ENCODE measurements at regions not wholly inside any gene's neighbourhood (a gene's known extent, or its start where the extent isn't known, plus 50 kb on each side); places are given as distances from the start of the nearest gene placed in this dataset.

DNA sequence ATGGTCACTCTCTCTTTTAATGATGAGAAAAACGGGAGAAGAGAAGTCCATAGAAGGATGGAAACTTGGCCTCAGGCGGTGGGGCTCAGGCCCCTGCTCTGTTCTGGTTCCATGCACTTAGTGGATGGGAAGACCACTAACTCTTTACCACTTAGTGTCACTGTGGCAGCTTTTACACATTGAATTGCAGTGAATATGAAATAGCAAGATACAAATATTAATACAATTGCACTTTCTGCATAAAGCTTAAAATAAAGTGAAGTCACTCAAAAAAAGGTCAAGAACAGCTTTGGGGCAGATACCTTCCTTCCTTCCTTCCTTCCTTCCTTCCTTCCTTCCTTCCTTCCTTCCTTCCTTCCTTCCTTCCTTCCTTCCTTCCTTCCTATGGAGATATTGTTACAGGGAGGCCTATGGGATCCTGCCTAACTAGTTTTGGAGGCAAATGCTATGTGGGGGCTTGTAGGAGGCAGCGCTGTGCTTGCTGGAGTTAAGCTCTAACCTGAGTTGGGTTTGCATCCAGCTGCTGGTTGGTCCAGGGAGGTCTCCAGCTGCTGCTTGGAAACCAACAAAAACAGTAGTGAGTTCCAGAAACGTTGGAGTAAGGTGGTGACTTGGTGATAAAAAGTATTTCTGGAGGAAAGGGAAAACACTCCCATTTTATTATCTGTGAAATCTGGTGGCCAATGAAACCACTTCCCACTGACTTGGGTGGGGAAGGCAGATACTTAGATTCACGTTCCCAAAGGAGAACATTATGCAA is 62.3 kb upstream of the NKX2-2 start:
- DNase-seq, result no peak

DNA sequence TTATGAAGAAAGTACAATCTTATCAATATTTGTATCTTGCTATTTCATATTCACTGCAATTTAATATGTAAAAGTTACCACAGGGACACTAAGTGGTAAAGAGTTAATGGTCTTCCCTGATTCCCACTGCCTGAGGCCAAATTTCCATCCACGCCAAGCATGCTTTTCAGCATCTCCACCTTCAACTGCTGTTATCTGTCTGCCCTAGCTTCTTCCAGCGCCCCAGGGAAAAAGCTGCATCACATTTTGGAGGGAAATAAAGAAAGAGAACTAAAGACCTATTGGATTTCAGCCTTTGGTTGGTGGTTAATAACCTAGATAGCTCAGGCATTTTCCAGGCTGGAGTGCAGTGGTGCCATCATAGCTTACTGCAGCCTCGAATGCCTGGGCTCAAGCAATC is 61.3 kb upstream of the NKX2-2 start:
- no peak for DNase-seq

DNA sequence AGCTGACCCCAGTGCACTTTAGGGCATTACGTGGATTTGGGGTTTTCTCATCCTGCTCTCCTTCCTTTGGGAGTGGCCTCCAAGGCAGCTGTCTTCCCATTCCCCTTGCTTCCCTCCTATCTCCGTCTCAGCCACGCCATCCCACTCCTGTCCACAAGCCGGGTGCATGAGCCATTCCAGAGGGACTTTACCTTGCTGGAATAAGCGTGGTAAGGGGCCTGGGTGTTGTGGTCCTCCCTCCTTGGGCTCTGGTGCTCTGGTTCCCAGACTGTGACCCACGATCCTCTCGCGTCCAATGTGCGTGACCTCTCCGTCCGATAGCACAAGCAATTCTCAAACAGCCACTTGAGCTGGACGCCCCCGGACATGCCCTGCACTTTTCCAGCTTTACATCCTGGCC is 60.6 kb upstream of the NKX2-2 start:
- DNase-seq, result no peak

DNA sequence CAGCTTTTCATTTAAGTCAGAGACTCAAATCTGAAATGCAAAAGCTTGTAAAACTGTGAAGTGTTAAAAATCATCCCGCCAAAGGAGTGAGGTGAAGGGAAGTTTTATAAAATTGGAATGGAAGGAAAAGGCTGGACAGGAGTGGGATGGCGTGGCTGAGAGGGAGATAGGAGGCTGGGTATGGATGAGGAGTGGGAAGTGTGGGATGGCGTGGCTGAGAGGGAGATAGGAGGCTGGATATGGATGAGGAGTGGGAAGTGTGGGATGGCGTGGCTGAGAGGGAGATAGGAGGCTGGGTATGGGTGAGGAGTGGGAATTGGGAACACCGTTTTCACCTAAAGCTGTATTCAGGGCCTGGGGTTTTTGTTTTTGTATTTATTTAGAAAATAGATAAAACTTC is 59.4 kb upstream of the NKX2-2 start:
- no peak for DNase-seq

DNA sequence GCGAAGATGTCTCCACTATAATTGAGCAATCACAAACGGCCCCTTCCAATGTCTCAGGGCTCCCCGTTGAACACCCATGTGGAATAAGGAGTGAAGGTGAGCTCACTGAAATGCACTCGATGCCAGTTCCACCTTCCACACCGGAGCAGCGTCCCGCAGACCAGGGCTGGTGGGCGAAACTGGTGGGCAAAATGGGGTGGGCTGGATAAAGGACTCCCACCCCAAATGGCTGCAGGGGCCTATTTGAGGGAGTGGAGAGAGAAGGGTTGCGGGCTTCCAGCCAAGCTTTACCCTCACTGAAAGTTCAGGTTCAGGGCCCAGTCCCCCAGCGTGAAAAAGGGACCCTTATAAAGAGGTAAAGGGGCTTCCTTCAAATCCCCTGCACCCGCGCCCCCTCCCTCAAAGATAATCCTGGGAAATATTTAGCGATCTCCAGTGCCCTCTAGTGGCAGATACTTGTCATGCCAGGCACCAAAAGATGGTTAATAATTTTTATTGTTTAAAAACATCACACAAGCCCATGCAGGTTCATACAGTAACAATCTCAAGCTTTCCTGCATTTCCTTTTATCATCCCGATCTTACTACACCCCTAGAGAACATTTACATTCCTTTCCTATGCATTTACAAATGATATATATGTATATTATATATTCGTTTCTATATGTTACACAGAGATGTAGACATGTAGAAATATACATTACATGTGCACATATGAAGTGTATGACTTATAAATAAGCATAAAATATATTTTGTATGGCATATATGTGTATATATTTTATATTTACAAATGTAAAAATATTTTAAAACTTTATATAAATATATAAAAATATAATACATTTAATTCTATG is 58.2 kb upstream of the NKX2-2 start:
- DNase-seq, result peak; percentile 32

DNA sequence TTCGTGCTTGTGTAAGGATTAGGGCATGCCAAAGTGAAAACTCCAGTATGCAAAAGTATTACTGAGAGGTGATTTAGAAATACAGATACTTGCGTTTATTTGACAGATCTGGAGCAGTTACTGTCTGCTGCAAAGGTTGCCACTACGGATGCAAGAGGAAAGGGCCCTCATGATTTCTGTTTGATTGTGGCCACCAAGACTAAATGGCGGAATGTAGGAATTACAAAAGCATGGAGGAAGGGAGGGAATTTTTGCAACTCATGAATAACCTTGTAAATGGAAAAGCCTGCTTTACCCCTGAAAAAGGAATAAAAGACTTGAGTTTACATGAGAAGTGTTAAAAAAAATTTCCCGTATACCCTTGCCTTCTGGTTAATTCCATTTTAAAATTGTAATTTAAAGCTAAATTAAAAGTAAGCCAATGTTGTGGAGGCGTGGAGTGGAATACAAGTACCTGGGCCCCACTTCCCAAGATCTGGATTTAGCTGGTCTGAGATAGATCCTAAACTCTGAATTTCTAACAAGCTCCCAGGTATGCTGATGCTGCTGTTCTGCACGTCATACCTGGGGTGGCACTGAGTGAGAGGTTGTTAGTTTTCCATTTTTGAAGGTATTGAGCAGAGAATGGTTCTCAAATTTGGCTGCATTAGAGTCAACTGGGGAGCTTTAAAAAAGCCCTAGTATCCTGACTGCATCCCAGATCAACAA is 56.6 kb upstream of the NKX2-2 start:
- no peak for DNase-seq

DNA sequence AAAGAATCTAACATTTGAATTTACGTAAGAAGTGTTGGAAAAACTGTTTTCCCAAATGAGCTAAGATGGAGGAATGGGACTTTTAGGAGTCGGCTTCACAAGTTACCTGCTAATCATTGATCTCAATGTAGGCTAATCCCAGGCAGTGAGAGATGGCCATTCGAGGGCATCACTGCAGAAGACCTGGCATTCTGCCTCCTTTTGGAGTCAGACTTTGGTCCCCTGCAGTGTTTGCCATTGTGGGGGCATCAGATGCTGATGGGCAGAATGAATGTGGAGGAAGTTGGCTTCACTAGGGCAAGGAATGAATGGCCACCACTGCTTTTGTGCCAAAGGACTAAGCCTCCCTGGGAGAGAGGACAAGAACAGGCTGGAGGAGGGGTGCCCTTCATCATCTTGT is 55.7 kb upstream of the NKX2-2 start:
- DNase-seq, result no peak

DNA sequence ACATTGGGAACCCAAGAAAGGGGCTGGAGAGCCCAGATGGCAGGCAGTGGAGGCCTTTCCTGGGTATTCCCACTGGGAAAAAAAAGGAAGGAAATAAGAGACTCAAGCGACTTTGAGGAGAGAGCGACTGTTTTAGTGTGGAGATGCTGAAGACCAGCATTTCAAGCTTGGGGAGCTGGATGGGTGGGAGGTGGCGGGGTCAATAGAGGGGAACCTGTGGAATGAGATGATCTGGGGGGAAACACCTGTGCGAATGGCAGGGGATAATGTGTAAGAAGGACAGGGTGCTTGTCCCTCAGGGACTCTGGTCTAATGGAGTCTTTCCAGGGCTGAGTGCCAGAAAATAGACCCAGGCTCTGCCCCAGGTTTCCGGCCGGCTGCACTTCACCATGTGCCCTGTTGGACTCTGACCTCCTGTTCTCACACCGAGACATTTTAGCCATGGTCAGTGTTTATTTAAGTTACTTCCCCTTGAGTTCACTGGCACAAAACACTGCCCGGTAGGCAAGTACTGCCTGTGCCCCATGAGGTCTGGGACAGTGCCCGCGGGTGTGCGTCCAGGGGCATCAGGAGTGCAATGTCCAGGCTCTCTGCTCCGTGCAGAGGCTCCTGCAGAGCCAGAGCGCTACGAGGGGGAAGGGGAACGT is 50.4 kb upstream of the NKX2-2 start:
- DNase-seq, result no peak
